Colonic mucosa (tissue), 4 donors: ENCODE measurements at regions not wholly inside any gene's neighbourhood (a gene's known extent, or its start where the extent isn't known, plus 50 kb on each side); places are given as distances from the start of the nearest gene placed in this dataset.

ENCODE experiments used
- DNase-seq: peaks from one replicate; pipeline ENCODE4 v3.0.0-alpha.2; 2020
- H3K27ac ChIP-seq: fragments of 200-600 bp; one replicate; pipeline ENCODE4 v1.8.0; 2021
- H3K27me3 ChIP-seq: fragments of 200-600 bp; one replicate; pipeline ENCODE4 v1.8.0; 2021
- H3K36me3 ChIP-seq: fragments of 200-600 bp; one replicate; pipeline ENCODE4 v1.8.0; 2021
- H3K4me1 ChIP-seq: fragments of 200-600 bp; one replicate; pipeline ENCODE4 v1.8.0; 2021; ENCODE audit warnings: mild to moderate bottlenecking
- H3K4me3 ChIP-seq: fragments of 200-600 bp; one replicate; pipeline ENCODE4 v1.8.0; 2021
- H3K9ac ChIP-seq, 2 donors: one replicate each; pipeline ENCODE4 v1.7.0; 2013; ENCODE audit warnings: control low read depth in 2 of 2, low read depth in 2 of 2, low read length in 2 of 2
- H3K9me3 ChIP-seq: fragments of 200-600 bp; one replicate; pipeline ENCODE4 v1.8.0; 2021
- intact Hi-C: fragments of 100-400 bp; cut with DNase I; formaldehyde crosslinking; loops from one replicate; pipeline ENCODE4 v1.14.1; 2022
- TF ChIP-seq, protein P1 (sequence below): fragments of 200-600 bp; IDR thresholded peaks from one replicate; pipeline ENCODE4 v1.8.0; 2022; ENCODE audit warnings: antibody characterized with exemption, mild to moderate bottlenecking
- donor health status: healthy.
- donor health status: DM: no; HTN: no; CAD: no.
- donor health status: DM: no; HTN: no; CAD: no.

DNA sequence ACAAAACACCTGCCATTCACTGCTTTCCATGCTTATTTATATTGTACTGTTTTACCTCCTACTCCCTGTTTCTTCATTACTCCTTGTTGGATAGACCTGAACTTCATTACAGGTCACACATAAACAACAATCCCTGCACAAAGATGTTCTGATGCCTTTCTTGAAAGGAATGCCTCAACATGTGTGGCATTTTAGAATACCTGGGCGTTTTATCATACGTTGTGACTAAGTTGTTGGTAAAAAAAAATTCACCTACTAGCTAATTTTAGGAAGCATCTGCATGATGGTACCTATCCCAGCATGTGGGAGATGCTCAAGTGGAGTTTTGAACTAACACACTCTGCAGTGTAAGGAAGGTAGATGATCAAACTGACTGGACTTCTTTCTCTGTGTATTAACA is 604.1 kb downstream of the TAF11L14 start:
- Histone ChIP-seq H3K27ac (no peak overlapping the region), H3K9me3 (no peaks in the 10 kb centered on the region), H3K27me3 (no peaks in the 10 kb centered on the region), H3K4me1 (no peaks in the 10 kb centered on the region), H3K4me3 (no peak overlapping the region), H3K36me3 (no peaks in the 10 kb centered on the region), H3K9ac (no peak overlapping the region)
- intact Hi-C loops = no loop called here
- DNase-seq = no peak
- TF ChIP-seq, protein P1, sequence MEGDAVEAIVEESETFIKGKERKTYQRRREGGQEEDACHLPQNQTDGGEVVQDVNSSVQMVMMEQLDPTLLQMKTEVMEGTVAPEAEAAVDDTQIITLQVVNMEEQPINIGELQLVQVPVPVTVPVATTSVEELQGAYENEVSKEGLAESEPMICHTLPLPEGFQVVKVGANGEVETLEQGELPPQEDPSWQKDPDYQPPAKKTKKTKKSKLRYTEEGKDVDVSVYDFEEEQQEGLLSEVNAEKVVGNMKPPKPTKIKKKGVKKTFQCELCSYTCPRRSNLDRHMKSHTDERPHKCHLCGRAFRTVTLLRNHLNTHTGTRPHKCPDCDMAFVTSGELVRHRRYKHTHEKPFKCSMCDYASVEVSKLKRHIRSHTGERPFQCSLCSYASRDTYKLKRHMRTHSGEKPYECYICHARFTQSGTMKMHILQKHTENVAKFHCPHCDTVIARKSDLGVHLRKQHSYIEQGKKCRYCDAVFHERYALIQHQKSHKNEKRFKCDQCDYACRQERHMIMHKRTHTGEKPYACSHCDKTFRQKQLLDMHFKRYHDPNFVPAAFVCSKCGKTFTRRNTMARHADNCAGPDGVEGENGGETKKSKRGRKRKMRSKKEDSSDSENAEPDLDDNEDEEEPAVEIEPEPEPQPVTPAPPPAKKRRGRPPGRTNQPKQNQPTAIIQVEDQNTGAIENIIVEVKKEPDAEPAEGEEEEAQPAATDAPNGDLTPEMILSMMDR = no peak

DNA sequence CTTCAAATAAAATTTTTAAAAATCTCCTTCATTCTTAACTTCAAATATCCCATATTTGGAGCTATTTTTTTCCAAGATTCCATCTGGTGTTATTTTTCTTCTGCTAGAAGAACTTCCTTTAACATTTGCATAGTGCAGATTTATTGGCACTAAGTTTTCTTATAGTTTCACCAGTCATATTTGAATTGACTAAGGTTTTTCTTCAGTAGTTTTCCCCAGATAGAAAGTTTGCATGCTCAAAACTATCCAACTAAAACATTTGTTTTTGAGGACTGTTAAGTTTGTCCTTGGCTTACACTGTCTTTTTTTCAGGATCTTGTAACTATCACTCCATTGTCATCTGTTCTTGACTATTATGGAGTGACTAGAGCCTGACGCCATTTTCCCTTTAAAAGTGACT is 606.7 kb downstream of the TAF11L14 start:
- no peak overlapping the region for H3K9ac ChIP-seq
- intact Hi-C loops = no loop called here
- H3K9me3 ChIP-seq = no peaks in the 10 kb centered on the region
- H3K36me3 ChIP-seq = no peaks in the 10 kb centered on the region
- no peak overlapping the region for H3K4me3 ChIP-seq
- H3K27ac ChIP-seq = no peak overlapping the region
- TF ChIP-seq, protein P1 = no peak
- H3K27me3 ChIP-seq = no peaks in the 10 kb centered on the region
- no peak for DNase-seq
- H3K4me1 ChIP-seq = no peaks in the 10 kb centered on the region

DNA sequence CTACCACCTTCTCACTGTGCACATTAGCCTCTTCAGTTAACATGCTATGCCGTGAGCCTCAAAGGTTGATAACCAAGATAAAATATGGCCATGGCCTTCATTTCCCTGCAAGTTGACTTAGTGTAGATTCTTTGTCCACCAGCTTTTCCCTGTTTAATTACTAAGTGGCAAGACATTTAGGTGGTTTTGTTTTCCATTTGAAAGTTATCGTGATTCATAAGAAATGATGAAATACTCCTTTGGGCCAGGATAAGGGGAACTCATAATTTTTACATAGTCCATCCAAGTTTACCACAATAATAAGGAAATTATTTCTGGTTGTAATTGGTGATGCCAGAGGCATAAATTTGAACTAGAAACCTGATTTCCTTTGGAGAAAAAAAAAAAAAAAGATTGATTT is 609.6 kb downstream of the TAF11L14 start:
- TF ChIP-seq, protein P1 = no peak
- intact Hi-C loops = no loop called here
- H3K9ac ChIP-seq = no peak overlapping the region
- H3K4me1 ChIP-seq = no peaks in the 10 kb centered on the region
- H3K27ac ChIP-seq = no peak overlapping the region
- H3K4me3 ChIP-seq = no peak overlapping the region
- no peaks in the 10 kb centered on the region for H3K36me3 ChIP-seq
- no peaks in the 10 kb centered on the region for H3K9me3 ChIP-seq
- no peaks in the 10 kb centered on the region for H3K27me3 ChIP-seq
- DNase-seq = no peak

DNA sequence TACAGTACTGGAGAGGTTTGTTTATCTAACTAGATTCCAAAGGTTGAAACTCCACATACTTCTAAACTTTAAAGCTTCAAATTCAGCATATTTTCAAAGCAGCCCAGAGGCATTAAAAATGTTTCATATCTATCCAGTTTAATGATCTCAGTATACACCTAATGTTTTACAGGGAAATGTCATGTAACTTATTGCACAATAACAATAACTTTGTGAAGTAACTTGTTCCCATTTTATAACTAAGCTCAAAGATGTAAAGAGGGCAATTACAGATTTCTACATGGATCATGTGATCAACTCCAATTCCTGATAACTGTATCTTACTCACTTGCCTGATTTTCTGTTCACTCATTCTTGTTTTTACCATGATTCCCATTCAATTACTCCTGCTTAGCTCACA is 610.0 kb downstream of the TAF11L14 start:
- no peaks in the 10 kb centered on the region for H3K36me3 ChIP-seq
- intact Hi-C loops = no loop called here
- H3K9ac ChIP-seq = no peak overlapping the region
- H3K27me3 ChIP-seq = no peaks in the 10 kb centered on the region
- TF ChIP-seq, protein P1 = no peak
- H3K27ac ChIP-seq = no peak overlapping the region
- DNase-seq = no peak
- H3K9me3 ChIP-seq = no peaks in the 10 kb centered on the region
- no peaks in the 10 kb centered on the region for H3K4me1 ChIP-seq
- H3K4me3 ChIP-seq = no peak overlapping the region

DNA sequence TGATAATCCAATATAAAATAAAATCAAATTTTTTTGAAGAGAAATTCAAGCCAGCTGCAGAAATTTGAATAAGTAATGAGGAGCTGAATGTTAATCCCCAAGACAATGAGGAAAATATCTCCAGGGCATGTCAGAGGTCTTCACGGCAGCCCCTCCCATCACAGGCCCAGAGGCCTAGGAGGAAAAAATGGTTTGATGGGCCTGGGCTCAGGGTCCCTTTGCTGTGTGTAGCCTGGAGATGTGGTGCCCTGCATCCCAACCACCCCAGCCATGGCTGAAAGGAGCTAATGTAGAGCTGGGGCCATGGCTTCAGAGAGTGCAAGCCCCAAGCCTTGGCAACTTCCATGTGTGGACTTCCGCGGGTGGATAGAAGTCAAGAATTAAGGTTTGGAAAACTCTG is 618.3 kb downstream of the TAF11L14 start:
- intact Hi-C loops = no loop called here
- TF ChIP-seq, protein P1 = no peak
- no peak for DNase-seq

More for the DNA sequence above, 618.3 kb downstream of the TAF11L14 start:
- Histone ChIP-seq H3K27ac (no peak overlapping the region), H3K9me3 (no peaks in the 10 kb centered on the region), H3K4me1 (no peaks in the 10 kb centered on the region), H3K36me3 (no peaks in the 10 kb centered on the region), H3K4me3 (no peak overlapping the region), H3K9ac (no peak overlapping the region), H3K27me3 (no peaks in the 10 kb centered on the region)
